HG03280 (cell line): ENCODE measurements at regions not wholly inside any gene's neighbourhood (a gene's known extent, or its start where the extent isn't known, plus 50 kb on each side); places are given as distances from the start of the nearest gene placed in this dataset.

Source experiments
- ATAC-seq: cut with Tn5 transposase; IDR thresholded peaks from one replicate; pipeline ENCODE4 v1.9.1; 2021; ENCODE audit warnings: mild to moderate bottlenecking, moderate library complexity; ENCODE audit not compliant: unreplicated experiment

- ATAC-seq, result no peak
Observed at GRCh38 chr20:21033817-21034216, 72.3 kb downstream of the LINC00237 start.

DNA sequence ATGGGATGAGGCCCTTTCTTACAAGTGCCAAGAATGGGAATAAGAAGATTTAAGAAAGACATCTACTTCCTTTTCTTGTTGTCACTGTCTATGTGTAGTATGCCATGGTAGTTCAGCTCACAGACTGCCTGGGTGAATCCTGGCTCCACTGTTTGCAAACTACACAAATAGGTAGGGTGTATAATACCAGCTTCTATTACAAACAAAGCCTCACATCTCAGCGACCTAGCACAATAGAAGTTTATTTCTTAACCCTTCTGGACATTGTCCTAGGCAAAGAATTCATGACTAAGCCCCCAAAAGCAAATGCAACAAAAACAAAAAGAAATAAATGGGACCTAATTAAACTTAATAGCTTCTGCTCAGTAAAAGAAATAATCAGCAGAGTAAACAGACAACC lies 74.5 kb downstream of the LINC00237 start:
- ATAC-seq, result no peak

DNA sequence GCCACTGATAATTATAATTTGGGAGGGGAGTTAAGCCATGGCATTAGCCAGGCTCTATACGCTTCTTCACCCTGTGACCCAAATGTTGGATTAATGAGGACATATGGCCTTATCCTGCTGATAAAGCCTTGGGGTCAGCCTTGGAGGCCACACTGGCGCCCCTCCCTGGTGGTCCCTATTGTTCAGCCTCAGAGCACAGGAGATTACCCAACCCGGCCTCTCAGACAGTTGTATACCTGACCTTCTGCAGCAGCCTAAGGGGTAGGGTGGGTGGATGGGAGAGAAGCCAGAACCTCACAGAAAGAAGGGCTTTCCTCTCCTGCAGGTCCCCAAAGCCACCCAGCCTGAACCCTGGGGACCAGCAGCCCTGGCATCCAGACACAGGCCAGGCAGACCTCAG lies 76.8 kb downstream of the LINC00237 start:
- ATAC-seq, result no peak

DNA sequence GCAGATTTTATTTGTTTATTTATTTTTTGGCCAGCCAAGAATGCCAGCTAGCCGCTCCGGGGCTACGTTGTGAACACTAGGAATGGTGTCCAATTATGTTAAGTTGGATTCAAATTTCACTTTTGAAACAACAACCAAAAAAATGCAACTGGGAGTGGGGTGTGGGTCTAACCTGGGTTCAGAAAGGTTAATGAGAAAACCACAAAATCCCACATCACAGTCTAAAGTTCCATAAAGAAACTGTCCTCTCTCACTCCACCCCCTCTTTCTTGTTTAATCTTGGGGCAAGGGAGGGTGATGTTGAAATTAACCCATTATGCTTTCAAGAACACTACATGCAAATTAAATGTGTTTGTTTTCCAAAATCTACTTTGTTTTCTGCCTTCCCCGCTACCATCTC lies 77.2 kb downstream of the LINC00237 start:
- no peak for ATAC-seq

GRCh38 chr20:21028436-21028835 lies 77.7 kb downstream of the LINC00237 start:
- no peak for ATAC-seq

DNA sequence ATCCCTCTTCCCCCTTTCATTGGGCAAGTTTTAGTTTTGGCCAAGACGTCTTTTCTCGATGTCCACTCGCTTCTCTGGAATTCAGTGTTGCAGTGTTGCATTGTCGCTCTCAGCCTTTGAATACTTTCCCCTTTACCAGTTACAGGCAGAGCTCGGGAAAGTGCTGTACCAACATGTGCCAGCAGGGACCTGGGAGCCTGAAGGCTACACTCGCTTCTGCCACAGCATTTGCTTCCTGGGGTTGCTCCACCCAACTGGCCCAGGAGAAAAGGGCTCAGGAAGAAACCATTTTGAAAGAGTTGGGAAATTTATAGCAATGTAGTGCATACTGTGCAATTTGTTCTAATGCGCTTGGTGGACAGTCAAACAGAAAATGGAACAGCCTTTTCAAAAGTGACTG lies 78.6 kb downstream of the LINC00237 start:
- no peak for ATAC-seq

DNA sequence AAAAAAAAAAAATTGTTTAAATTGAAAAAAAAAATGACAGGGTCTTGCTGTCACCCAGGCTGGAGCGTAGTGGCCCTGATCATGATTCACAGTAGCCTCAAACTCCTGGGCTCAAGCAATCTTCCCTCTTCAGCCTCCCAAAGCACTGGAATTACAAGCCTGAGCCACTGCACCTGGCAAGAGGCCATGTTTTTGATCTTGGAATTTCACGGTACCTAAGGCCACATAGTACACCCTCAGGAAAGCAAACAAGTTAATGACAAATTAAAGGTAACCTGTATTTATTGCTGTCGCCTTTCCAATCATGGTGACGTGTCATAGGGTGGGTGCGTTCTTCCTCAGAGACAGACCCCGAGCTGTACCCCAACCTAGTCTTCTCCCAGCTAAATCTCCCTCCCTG lies 79.2 kb downstream of the LINC00237 start:
- no peak for ATAC-seq

GRCh38 chr20:21024420-21024819 lies 81.7 kb downstream of the LINC00237 start:
- no peak for ATAC-seq

DNA sequence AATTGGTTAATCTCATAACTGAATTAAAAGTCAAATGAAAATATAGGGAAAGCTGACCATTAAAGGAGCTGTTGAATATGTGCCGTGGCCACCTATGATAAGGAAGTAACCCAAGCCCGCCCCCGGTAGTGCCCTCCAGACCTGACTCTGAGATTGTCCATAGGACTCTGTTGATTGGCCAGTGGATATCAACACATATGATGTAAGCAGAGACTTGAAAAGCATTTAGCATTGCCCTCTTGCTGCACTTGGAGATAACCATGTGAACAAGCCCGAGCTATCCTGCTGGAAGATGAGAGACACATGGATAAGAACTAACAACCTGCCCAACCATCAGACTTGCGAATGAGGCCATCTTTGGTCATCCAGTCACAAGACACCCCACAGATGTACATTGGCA lies 83.2 kb downstream of the LINC00237 start:
- no peak for ATAC-seq

DNA sequence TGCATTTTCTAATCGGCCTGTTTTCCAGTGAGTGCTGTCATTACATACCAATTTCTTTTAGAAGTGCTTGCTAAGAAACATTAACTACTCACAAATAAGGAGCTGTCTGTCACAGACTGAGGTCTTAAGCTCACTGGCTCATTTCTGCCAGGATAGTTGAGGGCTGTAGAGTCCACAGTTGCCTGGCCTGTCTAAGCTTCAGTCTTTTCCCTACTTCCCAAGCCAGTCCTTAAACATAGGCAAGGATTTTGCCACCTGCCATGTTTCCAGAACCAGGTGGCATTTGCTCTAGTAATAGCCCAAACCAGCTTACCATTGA lies 84.7 kb downstream of the LINC00237 start:
- no peak for ATAC-seq

GRCh38 chr20:21020659-21021471 lies 85.3 kb downstream of the LINC00237 start:
- no peak for ATAC-seq

- no peak for ATAC-seq
Observed at GRCh38 chr20:21019814-21020658, 86.1 kb downstream of the LINC00237 start.

DNA sequence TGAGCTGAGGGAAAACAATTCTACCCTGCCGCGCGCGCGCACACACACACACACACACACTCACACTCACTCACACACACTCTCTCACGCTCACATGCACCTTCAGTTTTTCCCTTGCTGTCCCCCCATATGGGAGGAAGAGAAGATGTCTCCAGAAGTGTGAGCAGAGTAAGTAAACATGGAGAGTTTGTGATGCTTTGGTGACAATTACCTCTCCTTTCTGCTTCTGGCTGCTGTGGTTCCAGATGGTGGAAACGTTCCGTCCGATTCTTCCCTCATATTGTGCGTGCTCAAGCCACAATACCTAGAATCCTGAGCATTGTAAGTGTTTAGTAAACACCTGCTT lies 86.7 kb downstream of the LINC00237 start:
- no peak for ATAC-seq

DNA sequence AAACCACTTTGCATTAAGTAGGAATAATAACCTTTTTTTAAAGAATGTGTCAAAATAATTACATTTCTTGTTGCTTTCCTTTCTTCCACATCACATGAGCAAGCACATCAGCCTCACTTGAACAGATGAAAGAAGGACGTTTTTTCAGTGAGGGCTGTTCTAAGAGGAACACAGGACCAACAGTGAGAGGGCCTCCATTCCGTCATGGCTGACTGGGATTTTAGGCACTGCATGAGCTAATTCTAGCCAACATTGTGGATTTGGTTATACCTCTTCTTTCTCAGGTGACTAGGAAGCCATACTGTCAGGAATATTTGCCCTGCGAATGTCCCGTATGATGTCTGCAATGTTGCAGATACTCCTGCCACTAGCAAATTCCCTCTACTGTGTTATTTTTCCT lies 87.6 kb downstream of the LINC00237 start:
- no peak for ATAC-seq

GRCh38 chr20:21017528-21018085 lies 88.6 kb downstream of the LINC00237 start:
- no peak for ATAC-seq

- no peak for ATAC-seq
Observed at GRCh38 chr20:21016751-21017150, 89.4 kb downstream of the LINC00237 start.

DNA sequence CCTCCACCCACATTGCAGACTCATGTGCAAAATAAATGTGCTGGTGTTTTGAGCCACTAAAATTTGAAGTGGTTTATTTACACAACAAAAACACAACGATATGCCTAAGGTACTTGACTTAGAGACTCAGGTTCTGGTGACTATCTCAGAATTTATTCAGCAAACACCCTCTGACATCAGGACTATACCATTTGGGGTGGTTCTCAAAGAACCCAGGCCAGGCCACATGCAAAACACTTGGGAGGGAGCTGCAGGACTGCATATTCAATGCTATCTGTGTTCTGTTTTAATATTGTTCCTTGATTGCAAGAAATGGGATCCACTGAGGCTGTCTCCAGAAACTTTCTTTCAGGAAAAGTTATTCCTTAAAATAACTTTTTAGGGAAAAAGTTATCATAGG lies 91.6 kb downstream of the LINC00237 start:
- ATAC-seq, result no peak

- ATAC-seq, result no peak
Observed at GRCh38 chr20:21008951-21009350, 97.2 kb downstream of the LINC00237 start.

DNA sequence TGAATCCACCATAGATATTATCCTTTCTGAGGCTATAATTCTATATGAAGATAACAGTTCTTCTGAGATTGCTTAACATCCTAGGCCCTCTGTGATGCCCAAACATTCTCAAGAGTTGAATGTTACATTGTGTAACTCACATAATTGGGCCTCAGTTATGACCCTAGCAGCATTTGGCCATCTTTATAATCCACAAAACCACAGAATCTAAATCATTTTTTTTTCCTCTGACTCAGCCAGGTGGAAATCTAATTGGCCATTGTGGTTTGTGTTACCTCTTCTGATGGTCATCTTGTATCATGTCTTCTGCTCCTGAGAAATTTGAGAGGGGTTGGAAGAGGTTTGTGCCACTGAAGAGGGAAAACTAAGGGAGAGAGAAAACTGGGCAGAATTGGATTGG lies 99.5 kb downstream of the LINC00237 start:
- no peak for ATAC-seq

DNA sequence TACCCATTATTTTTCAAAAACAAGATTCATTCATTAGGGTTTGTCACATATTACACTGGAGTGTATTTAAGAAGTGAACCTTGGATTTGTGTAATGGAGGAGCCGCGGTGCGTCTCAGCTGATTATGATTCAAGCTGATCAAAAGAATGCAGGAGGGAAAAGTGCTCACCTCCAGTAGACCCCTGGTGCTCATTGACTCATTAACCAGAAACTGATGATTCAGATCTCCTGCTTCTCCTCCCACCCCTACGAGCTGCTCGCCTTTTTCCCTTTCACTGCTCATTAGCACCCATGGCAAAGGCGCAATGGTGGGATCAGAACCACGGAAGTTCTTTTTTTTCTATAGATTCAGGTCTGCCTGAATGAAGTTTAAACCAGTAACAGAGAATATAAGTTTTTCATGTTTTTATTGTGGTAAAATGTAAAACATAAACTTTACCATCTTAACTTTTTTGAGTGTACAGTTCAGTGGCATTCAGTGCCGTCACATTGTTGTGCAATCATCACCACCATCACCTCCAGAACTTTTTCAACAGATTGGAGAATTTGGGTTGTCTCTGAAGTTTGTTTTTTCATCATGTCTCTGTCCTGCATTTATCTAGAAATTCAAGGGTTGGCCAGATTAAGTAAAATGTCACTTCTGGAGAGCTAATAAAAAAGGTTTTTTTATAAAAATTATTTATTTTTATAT lies 101.6 kb downstream of the LINC00237 start:
- ATAC-seq, result no peak

GRCh38 chr20:21003902-21004301 lies 102.3 kb downstream of the LINC00237 start:
- no peak for ATAC-seq

DNA sequence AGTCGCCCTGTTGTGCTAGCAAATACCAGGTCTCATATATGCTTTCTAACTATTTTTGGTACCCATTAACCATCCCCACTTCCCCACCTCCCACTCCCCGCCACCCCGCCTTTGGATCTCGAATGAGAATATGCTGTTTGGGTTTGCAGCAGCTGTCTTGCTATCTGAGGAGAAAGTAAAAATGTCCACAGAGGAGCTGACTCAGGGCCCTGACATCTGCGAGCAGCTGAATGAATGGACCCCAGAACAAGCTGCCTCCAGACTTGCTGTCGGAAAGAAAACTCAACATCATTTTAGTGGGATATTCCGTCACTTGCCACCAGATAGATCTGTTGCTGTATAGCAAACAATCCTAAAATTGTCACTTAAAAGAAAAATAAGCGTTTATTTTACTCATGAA lies 103.7 kb downstream of the LINC00237 start:
- no peak for ATAC-seq
